Gastrocnemius medialis (tissue), 4 donors: ENCODE measurements at regions not wholly inside any gene's neighbourhood (a gene's known extent, or its start where the extent isn't known, plus 50 kb on each side); places are given as distances from the start of the nearest gene placed in this dataset.

Experiments
- POLR2A ChIP-seq, 2 donors: fragments of 450-650 bp; IDR thresholded peaks; one replicate each; pipeline ENCODE4 v1.6.1; 2017; ENCODE audit warnings: antibody characterized with exemption in 2 of 2, mild to moderate bottlenecking in 2 of 2, moderate library complexity in 2 of 2
- TF ChIP-seq, protein P1 (sequence below), 5 experiments: fragments of 450-650 bp in 3 of 5; fragments of 200-600 bp in 2 of 5; sonication (generic) in 2 of 5; IDR thresholded peaks in 4 of 5; conservative IDR thresholded peaks in 1 of 5; 1 replicate in 4 of 5; 2 replicates in 1 of 5; pipeline ENCODE4 v1.5.1; 2016 to 2019; ENCODE audit warnings: antibody characterized with exemption in 5 of 5, mild to moderate bottlenecking in 3 of 5, moderate library complexity in 3 of 5

DNA sequence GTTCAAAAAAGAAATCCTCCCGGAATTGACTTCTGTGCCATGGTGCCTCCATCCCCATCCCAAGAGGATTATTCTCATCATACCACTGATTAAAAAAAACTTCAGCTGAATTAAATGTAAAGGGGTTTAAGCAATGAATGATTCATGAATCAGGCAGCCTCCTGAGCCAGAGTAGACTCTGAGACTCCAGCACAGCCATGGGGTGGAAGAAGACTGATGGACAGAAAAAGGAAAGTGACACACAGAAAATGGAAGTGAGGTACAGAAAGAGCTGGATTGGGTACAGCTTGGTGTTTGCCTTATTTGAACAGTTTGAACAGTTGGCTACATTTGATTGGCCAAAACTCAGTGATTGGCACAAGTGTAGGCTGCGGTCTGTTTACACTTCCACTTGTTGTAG lies 224.8 kb upstream of the ATP10A start:
- no peak for TF ChIP-seq POLR2A (IDR thresholded peaks at IDR 0.05)
- TF ChIP-seq, protein P1, sequence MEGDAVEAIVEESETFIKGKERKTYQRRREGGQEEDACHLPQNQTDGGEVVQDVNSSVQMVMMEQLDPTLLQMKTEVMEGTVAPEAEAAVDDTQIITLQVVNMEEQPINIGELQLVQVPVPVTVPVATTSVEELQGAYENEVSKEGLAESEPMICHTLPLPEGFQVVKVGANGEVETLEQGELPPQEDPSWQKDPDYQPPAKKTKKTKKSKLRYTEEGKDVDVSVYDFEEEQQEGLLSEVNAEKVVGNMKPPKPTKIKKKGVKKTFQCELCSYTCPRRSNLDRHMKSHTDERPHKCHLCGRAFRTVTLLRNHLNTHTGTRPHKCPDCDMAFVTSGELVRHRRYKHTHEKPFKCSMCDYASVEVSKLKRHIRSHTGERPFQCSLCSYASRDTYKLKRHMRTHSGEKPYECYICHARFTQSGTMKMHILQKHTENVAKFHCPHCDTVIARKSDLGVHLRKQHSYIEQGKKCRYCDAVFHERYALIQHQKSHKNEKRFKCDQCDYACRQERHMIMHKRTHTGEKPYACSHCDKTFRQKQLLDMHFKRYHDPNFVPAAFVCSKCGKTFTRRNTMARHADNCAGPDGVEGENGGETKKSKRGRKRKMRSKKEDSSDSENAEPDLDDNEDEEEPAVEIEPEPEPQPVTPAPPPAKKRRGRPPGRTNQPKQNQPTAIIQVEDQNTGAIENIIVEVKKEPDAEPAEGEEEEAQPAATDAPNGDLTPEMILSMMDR (IDR thresholded peaks at IDR 0.05 in 4 of 5, conservative IDR thresholded peaks at IDR 0.05 in 1 of 5): no peak
